Stimulated activated CD8-positive, alpha-beta memory T cell treated with anti-CD3 and anti-CD28 coated beads, Interleukin-2, amount 100 ng/mL, for 1 hour (primary cell): ENCODE measurements at regions not wholly inside any gene's neighbourhood (a gene's known extent, or its start where the extent isn't known, plus 50 kb on each side); places are given as distances from the start of the nearest gene placed in this dataset.

ENCODE experiments used
- DNase-seq, 2 donors: peaks; one replicate each; pipeline ENCODE4 v3.0.0-alpha.2; 2020; ENCODE audit warnings: low read depth in 2 of 2

DNA sequence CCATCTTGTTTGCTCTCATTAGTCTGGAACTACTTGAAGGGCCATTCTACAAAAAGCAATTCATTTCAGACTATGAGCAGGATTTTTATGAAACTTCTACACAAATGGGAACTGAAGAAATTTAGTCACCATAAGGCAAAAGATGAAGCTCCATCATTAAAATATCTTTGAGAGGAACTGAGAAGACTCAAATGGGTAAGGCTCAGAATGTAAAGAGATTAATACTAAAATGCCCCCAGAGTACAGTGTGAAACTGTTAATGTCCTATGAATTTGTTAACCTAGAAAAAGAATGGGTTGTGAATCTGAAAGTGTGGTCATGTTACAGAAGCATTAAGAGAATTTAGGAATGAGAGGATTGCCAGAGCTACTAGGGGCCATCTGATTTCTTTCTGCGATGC, 77.9 kb upstream of the SLC7A11 start:
- no peak for DNase-seq

GRCh38 chr4:138317175-138317748, 75.1 kb upstream of the SLC7A11 start:
- DNase-seq = no peak

GRCh38 chr4:138312536-138312911, 70.4 kb upstream of the SLC7A11 start:
- no peak for DNase-seq

DNA sequence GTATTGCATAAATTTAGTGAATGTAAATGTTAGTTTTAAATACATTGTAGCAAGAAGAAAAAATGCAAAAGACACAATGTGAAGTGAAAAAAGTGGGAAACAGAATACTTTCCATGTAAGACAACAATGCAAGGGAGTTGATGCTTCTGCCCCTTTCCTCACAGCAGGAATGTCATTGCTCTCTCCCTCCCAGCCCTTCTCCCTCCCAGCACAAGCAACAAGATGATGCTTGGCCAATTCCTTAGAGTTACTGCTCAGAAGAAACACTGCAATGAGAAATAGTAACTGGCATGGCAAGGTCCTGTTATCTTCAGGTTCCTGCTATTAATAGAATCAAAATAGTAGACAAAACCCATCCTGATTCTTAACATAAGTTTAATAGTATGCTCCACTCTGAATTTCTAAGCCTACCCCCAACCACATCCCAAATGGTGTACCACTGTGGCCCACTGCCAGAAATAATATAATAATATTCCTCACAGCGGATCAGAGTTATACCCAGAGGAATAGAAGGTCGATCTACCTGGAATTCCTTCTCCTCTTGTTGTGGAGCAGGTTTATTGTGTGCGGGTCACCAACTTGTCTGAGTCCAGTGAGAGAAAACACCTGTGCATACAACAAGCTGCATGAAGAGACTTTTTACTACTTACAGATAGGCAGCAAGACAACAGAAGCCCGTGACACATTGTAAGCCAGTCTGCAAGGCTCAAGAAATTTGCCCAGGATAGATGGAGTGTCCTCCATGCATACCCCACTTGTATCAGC, 69.8 kb upstream of the SLC7A11 start:
- DNase-seq = no peak

DNA sequence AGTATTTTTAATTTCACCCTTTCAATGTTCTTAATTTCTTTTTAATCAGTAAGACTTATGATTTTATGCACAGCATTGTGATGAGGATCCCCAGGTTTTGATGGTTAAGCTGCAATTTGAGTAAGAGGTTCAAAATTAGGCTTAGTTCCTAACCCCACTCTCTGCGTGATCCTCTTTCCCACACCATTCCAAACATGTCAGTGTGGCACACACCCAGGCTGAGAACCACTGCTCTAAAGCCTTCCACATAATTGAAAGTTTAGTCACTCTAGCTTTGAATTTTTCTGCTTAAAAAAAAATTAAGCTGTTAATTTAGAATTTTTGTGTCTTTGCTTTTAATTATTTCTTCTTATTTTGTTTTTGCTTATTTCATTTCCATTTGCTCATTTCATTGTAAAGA, 68.8 kb upstream of the SLC7A11 start:
- no peak for DNase-seq

DNA sequence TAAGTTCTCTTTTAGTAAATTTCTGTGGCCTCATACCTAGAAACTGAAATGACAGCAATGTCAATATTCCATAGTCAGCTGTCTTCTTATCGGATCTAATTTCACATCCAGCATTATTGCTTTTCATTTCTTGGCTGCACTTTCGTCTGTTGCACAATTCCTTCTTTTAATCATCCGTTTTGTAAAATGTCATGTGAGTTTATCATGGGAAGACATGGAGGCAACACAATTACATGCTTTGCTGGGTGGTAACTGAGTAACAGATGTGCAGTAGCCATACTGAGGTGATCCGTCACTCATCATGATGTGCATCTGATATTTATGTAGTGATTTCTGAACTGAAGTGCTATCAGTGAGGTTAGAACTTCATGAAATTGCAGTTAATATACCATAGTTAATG, 68.3 kb upstream of the SLC7A11 start:
- no peak for DNase-seq

- DNase-seq = no peak
These were observed 66.2 kb upstream of the SLC7A11 start for GRCh38 chr4:138308356-138308755.

- no peak for DNase-seq
These were observed 65.2 kb upstream of the SLC7A11 start for GRCh38 chr4:138307319-138307718.

DNA sequence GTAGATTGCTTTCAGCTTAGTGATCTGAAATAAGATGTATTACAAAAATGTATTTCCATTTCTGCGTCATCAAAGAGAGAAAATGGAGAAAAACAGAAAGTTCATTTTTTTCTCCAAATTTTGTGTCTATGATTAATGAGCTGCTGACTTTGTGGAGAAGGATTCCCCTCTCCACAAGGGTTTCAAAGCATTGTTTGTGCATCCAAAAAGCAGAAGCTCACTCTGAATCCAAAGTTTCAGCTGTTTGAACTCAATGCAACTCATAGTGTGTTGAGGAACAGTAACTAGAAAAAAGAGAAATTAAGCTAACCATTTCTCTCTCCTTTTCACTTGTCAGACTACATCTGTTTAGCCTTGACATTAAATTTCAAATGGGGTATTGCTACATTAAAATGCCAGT, 62.9 kb upstream of the SLC7A11 start:
- no peak for DNase-seq

GRCh38 chr4:138301536-138301935, 59.4 kb upstream of the SLC7A11 start:
- DNase-seq = no peak

DNA sequence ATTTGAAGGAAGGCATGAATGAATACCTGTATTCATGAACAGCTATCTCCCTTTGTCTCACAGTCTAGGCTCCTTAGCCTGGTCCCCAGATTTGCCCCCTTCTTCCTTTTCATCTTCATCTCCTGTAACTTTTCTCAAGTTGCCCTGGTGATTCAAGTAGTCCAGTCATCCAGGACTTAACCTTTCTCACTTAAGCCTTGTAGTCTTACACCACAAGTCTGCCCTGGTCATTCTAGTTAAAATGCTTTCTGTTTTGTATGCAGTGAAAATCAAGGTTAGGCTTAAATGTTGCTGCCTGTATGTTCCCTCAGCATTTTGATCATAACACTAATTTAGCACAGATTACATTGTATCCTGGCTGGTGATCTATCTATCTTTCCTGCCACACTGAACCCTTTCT, 58.5 kb upstream of the SLC7A11 start:
- DNase-seq = no peak

DNA sequence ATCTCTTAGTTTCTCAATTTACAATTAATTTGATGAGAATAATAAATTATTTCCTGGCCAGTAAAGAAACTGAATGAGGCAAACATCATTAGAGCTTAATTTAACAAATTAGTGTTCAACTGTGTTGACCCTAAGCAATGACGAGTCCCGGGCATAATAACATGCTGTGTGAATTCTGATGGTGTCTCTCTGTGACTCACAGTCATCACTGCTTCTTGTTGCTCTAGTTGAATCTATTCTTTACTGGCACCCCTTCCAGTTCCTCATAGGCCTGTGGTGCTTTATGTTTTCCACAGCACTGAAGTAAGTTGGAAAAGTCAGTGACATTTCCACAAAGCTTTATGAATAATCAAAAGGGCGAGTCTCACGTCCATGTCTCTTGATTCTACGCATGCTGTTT, 57.7 kb upstream of the SLC7A11 start:
- no peak for DNase-seq

- no peak for DNase-seq
These were observed 56.7 kb upstream of the SLC7A11 start for GRCh38 chr4:138298866-138299265.

- DNase-seq = no peak
These were observed 56.3 kb upstream of the SLC7A11 start for GRCh38 chr4:138298431-138298830.

DNA sequence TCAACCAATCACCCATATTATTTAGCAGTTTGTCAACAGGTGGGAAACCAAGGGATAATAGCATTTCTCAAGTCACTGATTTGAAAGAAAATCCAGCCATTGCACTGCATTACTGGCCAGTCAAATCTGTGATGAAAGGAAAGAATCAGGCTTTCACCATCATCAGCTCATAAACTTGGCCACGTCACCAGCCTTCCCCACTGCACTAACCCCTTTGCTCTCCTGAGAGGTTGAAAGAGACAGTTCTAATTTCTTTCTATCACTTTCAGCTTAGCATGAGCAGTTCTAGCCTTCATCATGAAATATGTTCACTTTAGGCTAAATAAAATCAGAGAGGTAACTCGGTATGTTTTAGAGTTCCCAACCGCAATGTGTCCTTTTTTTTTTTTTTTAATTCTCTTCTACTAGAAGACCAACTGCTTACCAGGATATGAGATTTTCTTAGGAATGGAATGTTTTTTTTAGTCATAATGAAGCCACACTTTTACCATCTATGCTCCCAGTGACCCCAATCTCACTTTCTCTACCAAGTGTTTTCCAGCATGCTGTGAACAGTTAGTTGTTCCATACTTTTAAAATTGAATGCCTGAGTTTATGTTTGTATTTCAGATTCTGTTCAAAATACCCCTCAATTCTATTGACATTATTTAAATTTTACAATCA, 55.7 kb upstream of the SLC7A11 start:
- no peak for DNase-seq

- no peak for DNase-seq
These were observed 50.2 kb upstream of the SLC7A11 start for GRCh38 chr4:138292321-138292720.
